Cardiac muscle cell (in vitro differentiated cells and primary cell): ENCODE measurements at regions not wholly inside any gene's neighbourhood (a gene's known extent, or its start where the extent isn't known, plus 50 kb on each side); places are given as distances from the start of the nearest gene placed in this dataset.

Source experiments
- DNase-seq, 2 donors: peaks; one replicate each; pipeline versions ENCODE4 v3.0.0 to v3.0.0-alpha.2; 2010 to 2017; ENCODE audit warnings: low read depth in 1 of 2, low spot score in 1 of 2
- H3K27ac ChIP-seq: fragments of 200-600 bp; sonication (generic); 2 replicates; pipeline ENCODE4 v1.5.1; 2016
- H3K27me3 ChIP-seq: fragments of 200-600 bp; sonication (generic); 2 replicates; pipeline ENCODE4 v1.6.0; 2016; ENCODE audit warnings: control low read depth
- H3K36me3 ChIP-seq: fragments of 200-600 bp; sonication (generic); 2 replicates; pipeline ENCODE4 v1.5.1; 2016; ENCODE audit warnings: control low read depth
- H3K4me1 ChIP-seq: fragments of 200-600 bp; sonication (generic); 2 replicates; pipeline ENCODE4 v1.8.1; 2017; ENCODE audit warnings: low read depth, mild to moderate bottlenecking, mixed run types
- H3K4me3 ChIP-seq: fragments of 200-600 bp; sonication (generic); 2 replicates; pipeline ENCODE4 v1.5.1; 2016; ENCODE audit warnings: mild to moderate bottlenecking
- H3K9me3 ChIP-seq: fragments of 200-600 bp; sonication (generic); 2 replicates; pipeline ENCODE4 v1.5.1; 2017; ENCODE audit warnings: low read depth, mild to moderate bottlenecking, control low read depth
- TF ChIP-seq, protein P1 (sequence below): IDR thresholded peaks from 2 replicates; pipeline ENCODE4 v1.5.1; 2012; ENCODE audit warnings: low read depth, mild to moderate bottlenecking, low read length

DNA sequence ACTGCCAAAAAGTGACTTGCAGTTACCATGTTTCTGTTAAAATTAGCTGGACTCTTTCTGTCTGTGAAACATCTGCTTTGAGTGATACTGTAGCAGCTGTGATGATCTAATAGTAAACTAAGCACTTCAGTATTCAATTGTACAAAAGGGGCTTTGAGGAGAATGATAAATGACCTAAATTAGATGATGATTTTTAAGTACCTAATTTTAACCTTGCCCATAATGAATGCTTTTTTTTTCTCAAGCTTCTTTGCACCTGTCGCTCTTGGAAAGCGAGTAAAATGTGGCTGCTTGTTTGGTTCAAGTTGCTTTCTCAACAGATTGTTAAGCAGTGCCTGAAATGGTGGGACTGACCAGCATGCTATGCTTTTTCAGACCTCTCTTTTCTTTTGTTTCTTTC is 752.3 kb downstream of the EPHA3 start:
- Histone ChIP-seq H3K4me1 (no peaks in the 10 kb centered on the region), H3K36me3 (no peaks in the 10 kb centered on the region), H3K27me3 (no peaks in the 10 kb centered on the region), H3K27ac (no peak overlapping the region), H3K9me3 (no peaks in the 10 kb centered on the region), H3K4me3 (no peak overlapping the region)
- DNase-seq = no peak
- TF ChIP-seq, protein P1, sequence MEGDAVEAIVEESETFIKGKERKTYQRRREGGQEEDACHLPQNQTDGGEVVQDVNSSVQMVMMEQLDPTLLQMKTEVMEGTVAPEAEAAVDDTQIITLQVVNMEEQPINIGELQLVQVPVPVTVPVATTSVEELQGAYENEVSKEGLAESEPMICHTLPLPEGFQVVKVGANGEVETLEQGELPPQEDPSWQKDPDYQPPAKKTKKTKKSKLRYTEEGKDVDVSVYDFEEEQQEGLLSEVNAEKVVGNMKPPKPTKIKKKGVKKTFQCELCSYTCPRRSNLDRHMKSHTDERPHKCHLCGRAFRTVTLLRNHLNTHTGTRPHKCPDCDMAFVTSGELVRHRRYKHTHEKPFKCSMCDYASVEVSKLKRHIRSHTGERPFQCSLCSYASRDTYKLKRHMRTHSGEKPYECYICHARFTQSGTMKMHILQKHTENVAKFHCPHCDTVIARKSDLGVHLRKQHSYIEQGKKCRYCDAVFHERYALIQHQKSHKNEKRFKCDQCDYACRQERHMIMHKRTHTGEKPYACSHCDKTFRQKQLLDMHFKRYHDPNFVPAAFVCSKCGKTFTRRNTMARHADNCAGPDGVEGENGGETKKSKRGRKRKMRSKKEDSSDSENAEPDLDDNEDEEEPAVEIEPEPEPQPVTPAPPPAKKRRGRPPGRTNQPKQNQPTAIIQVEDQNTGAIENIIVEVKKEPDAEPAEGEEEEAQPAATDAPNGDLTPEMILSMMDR = no peak

DNA sequence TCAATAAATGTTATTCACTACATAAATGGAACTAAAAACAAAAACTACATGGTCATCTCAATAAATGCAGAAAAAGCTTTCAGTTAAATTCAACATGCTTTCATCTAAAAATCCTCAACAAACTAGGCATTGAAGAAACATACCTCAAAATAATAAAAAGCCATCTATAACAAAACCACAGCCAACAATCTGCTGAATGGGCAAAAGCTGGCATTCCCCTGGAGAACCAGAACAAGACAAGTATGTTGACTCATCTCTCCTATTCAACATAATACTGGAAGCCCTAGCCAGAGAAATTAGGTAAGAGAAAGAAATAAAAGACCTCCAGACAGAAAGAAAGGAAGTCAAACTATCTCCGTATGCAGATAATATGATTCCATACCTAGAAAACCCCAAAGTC is 759.9 kb downstream of the EPHA3 start:
- no peaks in the 10 kb centered on the region for H3K9me3 ChIP-seq
- DNase-seq = no peak
- TF ChIP-seq, protein P1 = no peak
- no peaks in the 10 kb centered on the region for H3K27me3 ChIP-seq
- no peak overlapping the region for H3K4me3 ChIP-seq
- no peaks in the 10 kb centered on the region for H3K4me1 ChIP-seq
- no peak overlapping the region for H3K27ac ChIP-seq
- no peaks in the 10 kb centered on the region for H3K36me3 ChIP-seq

DNA sequence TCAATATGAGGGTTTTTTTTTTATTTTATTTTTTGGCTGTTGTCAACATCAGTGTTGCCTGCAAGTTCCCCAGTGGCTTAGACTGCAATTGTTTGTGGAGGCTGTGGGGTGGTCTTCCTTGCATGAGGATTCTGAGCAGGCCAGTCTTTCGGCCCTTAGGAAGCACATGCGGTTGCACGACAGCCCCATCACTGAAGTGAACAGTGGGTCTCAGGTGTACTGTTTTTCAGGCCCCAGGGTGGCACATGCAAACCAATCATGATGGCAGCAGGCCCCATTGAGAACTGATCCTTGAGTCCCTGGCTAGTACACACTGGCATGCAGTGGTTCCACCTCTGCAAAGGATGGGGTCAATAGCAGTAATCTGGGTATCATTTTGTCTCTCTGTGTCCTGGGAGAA is 768.7 kb downstream of the EPHA3 start:
- H3K27ac ChIP-seq = no peak overlapping the region
- H3K9me3 ChIP-seq = no peaks in the 10 kb centered on the region
- DNase-seq = no peak
- H3K36me3 ChIP-seq = no peaks in the 10 kb centered on the region
- H3K4me3 ChIP-seq = no peak overlapping the region
- no peaks in the 10 kb centered on the region for H3K27me3 ChIP-seq
- TF ChIP-seq, protein P1 = no peak
- H3K4me1 ChIP-seq = no peaks in the 10 kb centered on the region

DNA sequence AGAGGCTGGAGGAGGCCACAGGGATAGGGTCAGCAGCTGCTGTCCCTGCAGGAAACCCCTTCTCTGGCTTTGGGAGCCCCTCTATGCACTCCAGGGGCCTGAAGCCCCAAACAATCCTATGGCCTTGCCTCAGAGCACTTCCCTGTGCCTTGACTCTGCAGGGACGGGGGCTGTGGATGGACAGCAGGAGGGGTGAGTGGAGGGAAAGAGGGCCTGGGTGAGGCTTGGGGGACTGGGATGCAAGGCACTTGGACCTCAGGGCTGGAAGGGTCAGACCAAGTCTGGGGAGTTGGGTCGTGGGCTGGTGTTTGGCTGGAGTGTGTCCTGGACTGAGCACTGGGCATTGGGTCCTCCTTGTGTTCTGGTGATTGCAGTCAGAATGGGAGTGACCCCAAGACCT is 769.8 kb downstream of the EPHA3 start:
- TF ChIP-seq, protein P1 = no peak
- DNase-seq = no peak
- Histone ChIP-seq H3K27me3 (no peaks in the 10 kb centered on the region), H3K9me3 (no peaks in the 10 kb centered on the region), H3K4me3 (no peak overlapping the region), H3K27ac (no peak overlapping the region), H3K4me1 (no peaks in the 10 kb centered on the region), H3K36me3 (no peaks in the 10 kb centered on the region)

DNA sequence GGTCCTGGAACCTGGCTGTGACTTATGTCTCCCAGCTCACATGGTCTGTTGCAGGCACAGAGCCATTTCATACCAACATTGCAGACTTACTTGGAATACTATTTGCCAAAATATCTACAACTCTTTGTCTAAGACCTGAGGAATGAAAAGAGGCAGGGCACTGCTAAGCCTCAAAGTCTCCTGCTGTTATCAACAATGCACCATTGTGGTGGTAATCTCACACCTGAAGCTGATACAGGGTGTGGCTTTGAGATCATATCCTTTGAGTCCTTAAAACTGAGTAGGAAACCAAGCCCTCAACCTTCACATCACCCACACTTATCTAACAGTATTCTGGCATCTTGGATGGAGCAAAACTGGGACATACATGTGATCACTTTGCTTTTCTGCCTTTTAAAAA is 782.0 kb downstream of the EPHA3 start:
- TF ChIP-seq, protein P1 = no peak
- no peak for DNase-seq
- no peak overlapping the region for H3K4me3 ChIP-seq
- no peaks in the 10 kb centered on the region for H3K4me1 ChIP-seq
- no peaks in the 10 kb centered on the region for H3K27me3 ChIP-seq
- no peaks in the 10 kb centered on the region for H3K36me3 ChIP-seq
- no peak overlapping the region for H3K27ac ChIP-seq
- H3K9me3 ChIP-seq = no peaks in the 10 kb centered on the region

DNA sequence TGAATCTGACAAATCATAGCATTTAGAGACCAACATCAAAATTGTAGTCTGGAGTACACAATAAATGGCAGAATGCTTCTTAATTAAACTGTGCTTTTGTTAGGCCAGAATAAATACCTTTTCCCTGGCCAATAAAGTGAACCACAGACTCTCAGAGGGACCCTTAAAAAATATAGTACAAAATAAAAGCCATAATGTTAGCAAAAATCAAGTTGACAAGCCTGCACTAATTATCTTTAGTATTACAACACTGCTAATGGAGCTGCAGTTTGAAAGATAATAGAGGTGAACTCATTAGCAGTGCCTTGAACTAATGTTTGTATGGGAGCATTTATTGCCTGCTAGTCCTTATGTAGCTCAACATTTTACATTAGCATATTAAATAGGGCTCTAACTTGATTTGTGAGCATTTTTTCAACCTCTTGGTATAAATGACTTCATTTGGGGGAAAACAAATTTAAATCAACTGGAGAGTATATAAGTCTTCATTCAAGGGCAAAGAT is 801.3 kb downstream of the EPHA3 start:
- no peaks in the 10 kb centered on the region for H3K4me1 ChIP-seq
- no peak overlapping the region for H3K27ac ChIP-seq
- TF ChIP-seq, protein P1 = no peak
- no peaks in the 10 kb centered on the region for H3K36me3 ChIP-seq
- DNase-seq = no peak
- H3K4me3 ChIP-seq = no peak overlapping the region
- H3K9me3 ChIP-seq = no peaks in the 10 kb centered on the region
- H3K27me3 ChIP-seq = no peaks in the 10 kb centered on the region
